Aorta (tissue), 5 donors: ENCODE measurements at regions not wholly inside any gene's neighbourhood (a gene's known extent, or its start where the extent isn't known, plus 50 kb on each side); places are given as distances from the start of the nearest gene placed in this dataset.
"Not testable (repeated sequence)": the region's sequence is repeated elsewhere in the genome, so short reads cannot be mapped to it uniquely, and the experiment has no call there.

Experiments
- ATAC-seq: fragments of 200-7000 bp; cut with Tn5 transposase; one replicate; pipeline ENCODE4 v1.9.1; 2022; ENCODE audit warnings: moderate library complexity; ENCODE audit not compliant: low FRiP score
- DNase-seq, 2 donors: peaks; one replicate each; pipeline ENCODE4 v3.0.0-alpha.2; 2020
- H3K27ac ChIP-seq, 2 donors: one replicate each; pipeline ENCODE4 v1.5.1; 2013; ENCODE audit warnings: low read length in 2 of 2, mild to moderate bottlenecking in 2 of 2, moderate library complexity in 2 of 2, control low read depth in 1 of 2, inconsistent platforms in 1 of 2, low read depth in 1 of 2
- H3K27me3 ChIP-seq, 2 donors: one replicate each; pipeline ENCODE4 v1.6.1; 2013; ENCODE audit warnings: control low read depth in 1 of 2, low read length in 1 of 2, mild to moderate bottlenecking in 1 of 2, moderate library complexity in 1 of 2; ENCODE audit not compliant: insufficient read depth in 2 of 2, control insufficient read depth in 1 of 2
- H3K36me3 ChIP-seq, 2 donors: one replicate each; pipeline ENCODE4 v1.6.1; 2013; ENCODE audit warnings: control low read depth in 1 of 2, low read length in 1 of 2, mild to moderate bottlenecking in 1 of 2; ENCODE audit not compliant: insufficient read depth in 2 of 2, control insufficient read depth in 1 of 2
- H3K4me1 ChIP-seq, 2 donors: one replicate each; pipeline ENCODE4 v1.6.1; 2013; ENCODE audit warnings: low read length in 2 of 2, control low read depth in 1 of 2, mild to moderate bottlenecking in 1 of 2, moderate library complexity in 1 of 2; ENCODE audit not compliant: insufficient read depth in 2 of 2, control insufficient read depth in 1 of 2
- H3K4me3 ChIP-seq, 2 donors: one replicate each; pipeline ENCODE4 v1.5.1; 2013; ENCODE audit warnings: low read length in 2 of 2, control low read depth in 1 of 2, mild to moderate bottlenecking in 1 of 2
- H3K9me3 ChIP-seq: one replicate; pipeline ENCODE4 v1.6.1; 2013; ENCODE audit warnings: mild to moderate bottlenecking, low read length; ENCODE audit not compliant: control insufficient read depth
- WGBS, 2 donors: extraction: QIAGEN DNeasy Blood & Tissue Kit; methylation state at CpG; one replicate each; pipeline ENCODE4 v1.1.7; 2013; 5-methylcytosine and 5-hydroxymethylcytosine counted together
- intact Hi-C, 2 donors: fragments of 100-400 bp; cut with DNase I; formaldehyde crosslinking; loops; one replicate each; pipeline versions ENCODE4 v1.14.2 to v1.15.0; 2022
- donor health status: healthy with polysubstance abuse.
- donor health status: Bipolar disorder and iron deficiency.
- donor health status: DM: no; HTN: no; CAD: no.
- donor health status: DM: no; HTN: no; CAD: no.
- donor health status: DM: yes; HTN: yes; CAD: no.

DNA sequence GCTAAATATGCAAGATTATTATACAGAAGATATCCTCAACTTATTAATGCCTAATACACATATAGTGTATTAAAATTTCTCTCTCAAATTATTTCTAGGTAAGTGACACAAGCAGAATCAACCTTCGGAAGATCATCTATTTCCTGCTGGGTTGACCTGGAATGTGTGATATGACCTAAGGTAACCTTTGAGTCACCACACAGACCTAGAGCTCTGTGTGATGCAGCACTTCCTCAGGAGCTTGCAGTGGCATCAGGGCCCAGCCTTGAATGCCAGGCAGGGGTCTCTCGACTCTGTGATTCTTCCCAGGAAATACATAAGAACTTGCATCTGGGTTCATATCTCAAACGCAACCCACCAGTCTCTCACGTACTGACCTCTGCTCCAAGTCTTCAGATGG is 385.3 kb downstream of the RPIA start:
- H3K4me1 ChIP-seq, H3K36me3 ChIP-seq, H3K4me3 ChIP-seq, H3K27me3 ChIP-seq, intact Hi-C loops, ATAC-seq, H3K27ac ChIP-seq, DNase-seq, H3K9me3 ChIP-seq: not testable (repeated sequence)
- 66 to 69% methylated on average over 4 of the region's 4 CpGs for WGBS, 2 donors

DNA sequence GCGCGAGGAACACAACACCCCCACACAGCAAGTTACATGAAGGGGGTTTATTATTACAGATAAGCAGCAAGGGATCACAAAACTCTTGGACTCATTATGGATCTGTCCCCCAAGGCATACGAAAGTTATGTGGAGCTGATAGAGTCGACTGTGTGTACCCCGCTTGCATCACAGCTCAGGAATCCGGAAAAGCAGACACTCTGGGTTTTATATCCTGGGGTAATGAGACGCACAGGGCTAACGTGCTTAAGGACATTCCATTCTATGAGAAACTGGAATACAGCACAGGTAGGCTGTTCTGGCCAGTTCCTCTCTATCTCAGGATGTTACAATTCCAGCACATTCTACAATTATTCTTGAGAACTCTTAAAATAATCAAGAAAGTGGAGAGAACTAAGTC is 401.4 kb downstream of the RPIA start:
- H3K27me3 ChIP-seq, DNase-seq, H3K36me3 ChIP-seq, H3K9me3 ChIP-seq, H3K27ac ChIP-seq, ATAC-seq, intact Hi-C loops, H3K4me1 ChIP-seq, H3K4me3 ChIP-seq: not testable (repeated sequence)
- WGBS, 2 donors = 60 to 70% methylated on average over 6 of the region's 8 CpGs

DNA sequence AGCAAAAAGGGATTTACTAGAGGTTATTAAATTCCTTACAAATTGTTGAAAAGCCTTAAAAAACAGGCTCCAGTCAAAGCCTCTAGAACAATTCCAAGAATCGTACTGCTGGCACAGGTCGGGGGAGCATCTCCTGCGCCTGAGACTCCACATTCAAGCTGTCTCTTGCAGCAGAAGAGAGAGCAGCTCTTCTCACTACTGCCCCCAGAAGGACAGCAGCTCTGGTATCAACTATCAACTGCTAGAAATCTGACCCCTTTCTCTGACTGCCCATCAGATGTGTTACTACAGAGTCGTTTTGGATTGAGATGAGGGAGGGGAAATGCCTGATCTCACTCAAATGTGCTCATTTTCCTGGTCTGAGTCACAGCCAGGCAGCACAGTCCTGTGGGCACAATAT is 403.6 kb downstream of the RPIA start:
- intact Hi-C loops, H3K27ac ChIP-seq, ATAC-seq, H3K4me1 ChIP-seq, H3K27me3 ChIP-seq, H3K36me3 ChIP-seq, DNase-seq, H3K4me3 ChIP-seq, H3K9me3 ChIP-seq: not testable (repeated sequence)
- WGBS, 2 donors = 43 to 44% methylated on average over 4 of the region's 4 CpGs

DNA sequence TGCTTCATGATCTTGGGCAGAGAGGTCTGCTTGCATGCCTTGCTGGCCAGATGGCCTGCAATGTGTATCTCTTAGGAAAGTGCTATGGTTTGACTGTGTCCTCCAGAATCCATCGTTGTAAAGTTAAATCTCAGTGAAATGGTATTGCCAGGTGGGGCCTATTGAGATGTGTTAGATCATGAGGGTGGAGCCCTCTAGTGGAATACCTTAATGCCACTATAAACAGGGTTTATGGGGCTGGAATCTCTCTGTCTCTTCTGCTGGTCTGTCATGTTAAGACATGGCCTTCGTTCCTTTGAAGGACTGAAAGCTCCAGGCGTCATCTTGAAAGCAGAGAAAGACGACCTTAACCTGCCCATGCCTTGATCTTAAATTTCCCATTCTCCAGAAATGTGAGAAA is 411.1 kb downstream of the RPIA start:
- DNase-seq, ATAC-seq, H3K36me3 ChIP-seq, H3K27ac ChIP-seq, H3K4me1 ChIP-seq, intact Hi-C loops, H3K27me3 ChIP-seq, H3K9me3 ChIP-seq, H3K4me3 ChIP-seq: not testable (repeated sequence)
- WGBS, 2 donors = 54 to 75% methylated on average over 4 of the region's 4 CpGs

DNA sequence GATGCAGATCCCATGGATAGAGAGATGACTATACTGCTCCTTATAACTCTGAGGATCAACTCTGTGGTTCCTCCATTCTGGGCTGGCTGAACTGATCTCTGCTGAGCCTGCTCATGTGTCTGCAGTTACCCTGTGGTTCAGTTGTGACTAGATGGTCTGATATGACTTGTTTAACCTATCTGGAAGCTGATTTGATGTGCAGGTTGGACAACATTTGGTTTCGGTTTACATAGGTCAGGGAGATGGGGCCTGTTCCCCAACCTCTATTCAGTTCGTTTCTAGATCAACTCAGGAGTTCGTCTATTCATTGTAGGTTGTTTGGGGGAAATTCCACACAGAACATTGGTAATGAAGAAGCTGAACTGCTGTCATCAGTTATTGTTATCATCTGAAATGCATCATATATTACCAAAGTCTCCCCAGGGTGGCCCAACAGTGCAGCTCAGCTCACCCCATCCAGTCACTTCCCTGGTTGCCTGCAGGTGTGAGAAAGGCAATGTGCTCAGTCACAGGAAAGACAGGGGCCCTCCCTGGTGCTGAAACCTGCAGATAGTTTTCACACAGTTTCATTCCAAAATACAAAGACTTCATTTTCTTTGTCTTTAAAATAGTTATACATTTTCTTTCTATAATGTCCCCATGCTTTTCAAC is 415.0 kb downstream of the RPIA start:
- intact Hi-C loops, H3K27me3 ChIP-seq, H3K27ac ChIP-seq, H3K9me3 ChIP-seq, H3K4me3 ChIP-seq, ATAC-seq, DNase-seq, H3K4me1 ChIP-seq, H3K36me3 ChIP-seq: not testable (repeated sequence)
- 68 to 82% methylated on average over 2 of the region's 3 CpGs for WGBS, 2 donors

DNA sequence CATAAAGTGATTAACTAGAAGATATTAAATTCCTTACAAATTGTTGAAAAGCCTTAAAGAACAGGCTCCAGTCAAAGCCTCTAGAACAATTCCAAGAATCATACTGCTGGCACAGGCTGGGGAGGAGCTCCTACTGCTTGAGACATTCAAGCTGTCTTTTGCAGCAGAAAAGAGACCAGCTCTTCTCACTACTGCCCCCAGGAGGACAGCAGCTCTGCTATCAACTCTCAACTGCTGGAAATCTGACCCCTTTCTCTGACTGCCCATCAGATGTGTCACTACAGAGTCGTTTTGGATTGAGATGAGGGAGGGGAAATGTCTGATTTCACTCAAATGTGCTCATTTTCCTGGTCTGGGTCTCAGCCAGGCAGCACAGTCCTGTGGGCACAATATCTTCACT is 421.0 kb downstream of the RPIA start:
- H3K9me3 ChIP-seq, H3K27ac ChIP-seq, H3K27me3 ChIP-seq, ATAC-seq, H3K4me3 ChIP-seq, H3K36me3 ChIP-seq, DNase-seq, intact Hi-C loops, H3K4me1 ChIP-seq: not testable (repeated sequence)
- WGBS, 2 donors = 0% methylated on average over 1 of the region's 1 CpG

DNA sequence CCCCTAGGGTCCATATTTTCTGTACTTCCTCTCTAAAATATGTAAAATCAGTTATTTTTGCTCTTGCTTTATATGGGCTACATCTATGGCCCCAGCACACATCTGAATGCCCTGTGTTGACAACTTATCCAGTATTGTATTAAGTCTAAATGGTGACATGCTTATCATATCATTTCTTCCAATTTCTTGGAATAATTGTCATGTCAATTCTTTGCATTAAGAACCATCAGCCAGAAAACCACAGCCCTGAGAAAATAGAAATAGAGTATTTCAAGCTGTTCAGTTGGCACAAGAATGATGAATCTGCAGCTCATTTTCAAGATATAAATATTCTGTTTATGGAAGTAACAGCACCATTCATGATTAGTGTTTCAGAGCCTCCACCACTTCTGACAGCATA is 421.8 kb downstream of the RPIA start:
- ATAC-seq, H3K36me3 ChIP-seq, H3K9me3 ChIP-seq, H3K4me1 ChIP-seq, H3K4me3 ChIP-seq, H3K27ac ChIP-seq, intact Hi-C loops, DNase-seq, H3K27me3 ChIP-seq: not testable (repeated sequence)

DNA sequence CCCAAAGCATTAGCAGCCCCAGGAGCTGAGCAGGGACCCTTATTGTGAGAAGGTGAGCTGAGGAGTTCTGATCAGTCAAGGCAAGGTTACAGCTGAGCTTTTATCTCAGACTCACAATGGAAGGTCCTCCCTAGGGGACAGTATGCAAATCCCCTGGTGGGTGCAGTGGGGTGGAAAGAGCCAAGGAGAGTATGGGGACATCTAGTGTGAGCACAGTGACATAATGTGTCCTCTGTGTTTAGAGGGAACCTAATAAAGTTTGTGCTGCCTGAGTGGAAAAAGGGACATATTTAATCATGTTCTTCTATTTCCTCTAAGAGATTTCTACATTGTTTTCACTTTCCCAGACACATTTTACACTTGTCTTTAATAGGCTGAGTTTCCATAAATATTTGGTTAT is 438.0 kb downstream of the RPIA start:
- H3K27ac ChIP-seq, H3K4me1 ChIP-seq, H3K4me3 ChIP-seq, H3K27me3 ChIP-seq, DNase-seq, H3K36me3 ChIP-seq, ATAC-seq, H3K9me3 ChIP-seq, intact Hi-C loops: not testable (repeated sequence)

DNA sequence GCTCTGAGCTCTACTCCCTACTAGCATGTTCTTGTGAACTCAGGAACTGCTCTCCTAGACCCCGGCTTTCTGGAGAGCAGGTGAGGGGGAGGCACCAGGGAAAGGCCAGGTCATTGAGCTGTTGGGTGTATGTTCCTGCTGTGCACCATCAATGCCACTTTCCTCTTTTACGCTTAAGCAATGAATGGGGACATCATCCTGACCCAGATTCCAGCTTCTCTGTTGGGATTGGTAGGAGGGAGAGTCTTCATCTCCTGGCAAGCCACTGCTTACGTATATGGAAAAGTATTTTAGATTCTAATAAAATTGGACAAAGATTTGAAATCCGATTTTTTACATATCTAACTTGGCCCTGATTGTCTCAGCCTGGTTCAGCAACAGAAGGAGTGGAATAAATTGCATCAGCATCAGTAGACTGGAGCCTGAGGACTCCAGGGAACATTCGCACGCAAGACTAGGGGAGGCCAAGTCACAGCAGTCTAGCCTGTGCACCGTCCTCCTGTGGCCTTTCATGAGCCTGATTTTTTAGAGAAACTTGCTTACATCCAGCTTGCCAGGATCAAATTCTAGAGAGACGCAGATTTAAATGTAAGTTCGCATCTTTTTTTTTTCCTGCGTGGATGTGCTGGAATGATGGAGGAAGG is 439.3 kb downstream of the RPIA start:
- H3K27me3 ChIP-seq = not testable (repeated sequence)

More for the DNA sequence above, 439.3 kb downstream of the RPIA start:
- 83 to 86% methylated on average over 10 of the region's 10 CpGs for WGBS, 2 donors
- H3K4me3 ChIP-seq, H3K27ac ChIP-seq, intact Hi-C loops, H3K36me3 ChIP-seq, DNase-seq, H3K4me1 ChIP-seq, H3K9me3 ChIP-seq, ATAC-seq: not testable (repeated sequence)
